Naive thymus-derived CD8-positive, alpha-beta T cell (primary cell): ENCODE measurements at regions not wholly inside any gene's neighbourhood (a gene's known extent, or its start where the extent isn't known, plus 50 kb on each side); places are given as distances from the start of the nearest gene placed in this dataset.
A peak's percentile ranks its signal among the peaks of the same experiment; 100 is the strongest.

Experiments used
- ATAC-seq, 2 donors: fragments of 150-1000 bp; cut with Tn5 transposase in 1 of 2; sonication (Bioruptor Pico), chemical (Tn5 transposase) in 1 of 2; 1 replicate in 1 of 2; 2 replicates in 1 of 2; pipeline ENCODE4 v1.10.0; 2021; ENCODE audit warnings: mild to moderate bottlenecking in 2 of 2, moderate library complexity in 2 of 2
- POLR2A ChIA-PET: fragments of 350-600 bp; sonication (Branson Sonifier 250); formaldehyde crosslinking; loops from one replicate; lab custom pipeline; 2021; ENCODE audit warnings: antibody characterized with exemption; lab: Charles Lee
- DNase-seq, 10 donors: peaks; one replicate each; pipeline versions ENCODE4 v3.0.0 to v3.0.0-alpha.2; 2020 to 2022
- H3K27ac Mint-ChIP-seq, 10 donors: one replicate each; pipeline ENCODE4 v1.8.0; 2020 to 2022; ENCODE audit warnings: mild to moderate bottlenecking in 10 of 10, mixed read lengths in 10 of 10, moderate library complexity in 4 of 10, inconsistent platforms in 1 of 10
- H3K27me3 Mint-ChIP-seq, 5 donors: one replicate each; pipeline ENCODE4 v1.8.0; 2021 to 2022; ENCODE audit warnings: mixed read lengths in 5 of 5
- H3K36me3 Mint-ChIP-seq, 3 donors: one replicate each; pipeline ENCODE4 v1.8.0; 2020 to 2022; ENCODE audit warnings: mixed read lengths in 3 of 3, mild to moderate bottlenecking in 2 of 3, inconsistent platforms in 1 of 3
- H3K4me1 Mint-ChIP-seq, 4 donors: one replicate each; pipeline ENCODE4 v1.8.0; 2021 to 2022; ENCODE audit warnings: mixed read lengths in 4 of 4
- H3K4me3 Mint-ChIP-seq, 10 donors: one replicate each; pipeline ENCODE4 v1.8.0; 2020 to 2022; ENCODE audit warnings: mild to moderate bottlenecking in 10 of 10, mixed read lengths in 10 of 10, moderate library complexity in 6 of 10, inconsistent platforms in 1 of 10
- H3K9me3 Mint-ChIP-seq, 9 donors: one replicate each; pipeline ENCODE4 v1.8.0; 2020 to 2022; ENCODE audit warnings: mixed read lengths in 9 of 9, mild to moderate bottlenecking in 3 of 9, inconsistent platforms in 1 of 9, moderate library complexity in 1 of 9

DNA sequence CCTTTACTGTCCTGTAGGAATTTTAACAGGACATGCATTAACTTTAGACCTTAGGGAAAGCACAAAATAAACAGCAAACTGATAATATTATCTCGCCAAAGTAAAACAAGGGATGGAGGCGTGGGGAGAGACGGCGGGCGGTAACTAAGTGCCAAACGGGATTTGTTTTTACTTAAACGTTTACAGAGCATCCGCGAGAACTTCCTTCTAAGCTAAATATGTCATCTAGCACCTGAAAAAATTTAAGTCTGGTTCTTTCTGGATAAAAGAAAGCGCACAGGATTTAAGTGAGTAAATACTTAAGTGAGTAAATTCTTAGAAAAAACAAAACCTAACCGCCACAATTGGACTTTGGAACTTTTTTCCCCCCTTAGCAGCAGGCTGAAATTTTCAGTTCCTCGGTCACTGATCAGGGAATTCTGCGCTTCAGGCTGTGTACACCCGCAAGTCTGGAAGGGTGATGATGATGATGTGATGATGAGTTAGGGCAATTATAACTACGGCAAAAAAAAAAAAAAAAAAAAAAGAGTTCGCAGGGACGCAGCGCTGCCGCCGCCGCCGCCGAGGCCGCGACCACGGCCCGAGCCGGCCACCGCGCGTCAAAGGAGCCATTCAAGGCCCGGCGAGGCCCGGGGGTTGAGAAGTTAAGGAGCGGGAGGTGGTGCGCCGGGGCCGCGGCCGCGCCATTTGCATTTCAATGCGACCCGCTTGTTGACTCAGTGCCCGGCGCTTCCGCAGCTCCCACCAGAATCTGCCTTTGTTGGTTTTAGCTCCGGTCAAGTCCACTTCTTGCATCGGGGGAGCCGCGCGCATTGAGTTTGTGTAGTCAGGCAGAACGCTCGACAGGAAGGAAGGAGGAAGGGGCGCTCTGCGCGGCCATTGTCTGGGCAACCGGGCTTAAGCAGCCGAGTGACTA, 108.8 kb downstream of the SPRY1 start:
- Mint-ChIP-seq H3K9me3 (peaks cover 0 to 3% (median 0%) of the 10 kb centered on the region in 9 donors), H3K4me3 (peak overlapping the region; percentile 81 to 98 (median 91)), H3K36me3 (peaks cover 0 to 3% (median 0%) of the 10 kb centered on the region in 3 donors), H3K4me1 (peaks cover 6 to 22% (median 10%) of the 10 kb centered on the region in 4 donors), H3K27ac (peak overlapping the region in 8 of 10 donors; percentile 52 to 90 (median 67)), H3K27me3 (peaks cover 0 to 25% (median 11%) of the 10 kb centered on the region in 5 donors)
- DNase-seq (peak in 6 of 10 donors; percentile 5 to 23 (median 10)), ATAC-seq (peak; percentile 36 to 74)
- POLR2A ChIA-PET = no interaction called here

DNA sequence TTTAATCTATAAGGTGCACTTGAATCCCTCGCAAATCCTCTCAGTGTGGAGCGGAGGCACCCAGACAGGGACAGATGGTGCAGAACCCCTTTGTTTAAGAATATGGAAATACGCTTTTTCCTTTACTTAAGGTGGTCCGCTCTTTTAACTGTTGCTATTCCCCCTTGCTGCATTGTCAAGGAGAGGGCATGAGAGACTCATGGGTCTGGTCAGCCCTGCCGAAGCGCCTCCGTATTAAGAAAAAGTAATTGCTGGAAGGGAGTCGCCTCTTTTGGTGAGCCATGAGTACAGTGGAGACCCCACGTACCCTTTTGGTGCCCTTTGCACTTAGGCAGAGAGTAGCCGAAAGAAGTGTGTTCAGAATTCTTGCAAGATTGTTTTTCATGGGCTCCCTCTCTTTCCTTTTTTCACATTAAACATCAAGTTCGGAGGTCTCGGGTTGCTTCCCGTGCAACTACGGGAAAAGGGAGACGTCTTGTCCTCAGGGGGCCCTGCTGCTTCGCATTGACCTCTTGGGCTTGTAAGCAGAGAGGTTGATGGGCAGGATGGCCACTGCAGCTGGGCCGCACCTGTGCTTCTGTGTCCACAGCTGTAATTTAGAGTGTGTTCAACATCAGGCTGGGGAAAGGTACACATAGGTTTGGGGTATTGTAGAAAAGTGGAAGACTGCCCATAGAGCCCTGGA, 109.6 kb downstream of the SPRY1 start:
- H3K9me3 Mint-ChIP-seq = peaks cover 0 to 1% (median 0%) of the 10 kb centered on the region in 9 donors
- no peaks in the 10 kb centered on the region for H3K36me3 Mint-ChIP-seq
- no peak for DNase-seq
- peak overlapping the region in 5 of 10 donors; percentile 52 to 90 (median 83) for H3K27ac Mint-ChIP-seq
- POLR2A ChIA-PET = no interaction called here
- peaks cover 0 to 19% (median 11%) of the 10 kb centered on the region in 5 donors for H3K27me3 Mint-ChIP-seq
- peak overlapping the region; percentile 81 to 98 (median 91) for H3K4me3 Mint-ChIP-seq
- peaks cover 6 to 22% (median 10%) of the 10 kb centered on the region in 4 donors for H3K4me1 Mint-ChIP-seq
- no peak for ATAC-seq

DNA sequence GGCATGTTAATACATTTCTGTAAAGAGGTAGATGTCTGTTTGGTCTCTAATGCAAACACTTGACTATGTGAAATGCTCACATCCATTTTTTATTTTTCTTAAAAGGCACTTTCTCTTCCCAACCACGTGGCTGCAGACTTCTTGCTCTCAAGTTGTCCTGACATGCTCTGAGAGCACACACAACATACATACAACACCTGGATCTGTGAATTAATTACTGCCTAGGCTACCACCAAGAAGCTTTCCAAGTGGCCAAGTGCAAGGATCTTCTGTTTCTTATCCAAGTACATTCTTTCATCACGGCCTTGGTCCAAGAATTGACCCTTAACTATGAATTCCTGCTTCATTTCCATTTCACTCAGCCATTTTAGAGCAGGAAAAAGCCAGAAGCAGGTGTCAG, 110.8 kb downstream of the SPRY1 start:
- Mint-ChIP-seq H3K27ac (no peak overlapping the region), H3K36me3 (no peaks in the 10 kb centered on the region), H3K27me3 (peaks cover 0 to 18% (median 11%) of the 10 kb centered on the region in 5 donors), H3K4me3 (no peak overlapping the region), H3K9me3 (no peaks in the 10 kb centered on the region), H3K4me1 (peaks cover 6 to 22% (median 10%) of the 10 kb centered on the region in 4 donors)
- ATAC-seq (no peak), DNase-seq (no peak)
- POLR2A ChIA-PET = no interaction called here

DNA sequence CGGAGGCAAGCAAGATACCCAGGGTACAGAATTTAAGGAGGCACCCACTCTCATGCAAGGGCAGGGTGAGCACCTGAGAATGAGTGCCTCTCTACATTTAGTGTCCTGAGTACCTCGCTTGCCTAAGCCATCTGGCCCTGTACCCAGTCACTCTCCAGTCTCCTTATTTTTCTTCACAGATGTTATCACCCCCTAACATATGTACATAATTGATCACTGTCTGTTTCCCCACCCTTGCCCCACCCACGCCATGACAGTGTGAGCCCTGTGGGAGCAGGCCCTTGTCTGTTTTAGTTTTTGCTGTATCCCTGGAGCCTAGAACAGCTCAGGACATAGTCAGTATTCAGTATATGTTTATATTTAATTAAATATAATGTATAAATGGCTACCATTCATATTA, 113.6 kb downstream of the SPRY1 start:
- no peaks in the 10 kb centered on the region for H3K36me3 Mint-ChIP-seq
- ATAC-seq (no peak), DNase-seq (no peak)
- peaks cover 0 to 3% (median 0%) of the 10 kb centered on the region in 9 donors for H3K9me3 Mint-ChIP-seq
- H3K27ac Mint-ChIP-seq = no peak overlapping the region
- POLR2A ChIA-PET = no interaction called here
- H3K4me1 Mint-ChIP-seq = peaks cover 5 to 17% (median 6%) of the 10 kb centered on the region in 4 donors
- H3K4me3 Mint-ChIP-seq = no peak overlapping the region
- H3K27me3 Mint-ChIP-seq = peaks cover 0 to 7% (median 3%) of the 10 kb centered on the region in 5 donors

DNA sequence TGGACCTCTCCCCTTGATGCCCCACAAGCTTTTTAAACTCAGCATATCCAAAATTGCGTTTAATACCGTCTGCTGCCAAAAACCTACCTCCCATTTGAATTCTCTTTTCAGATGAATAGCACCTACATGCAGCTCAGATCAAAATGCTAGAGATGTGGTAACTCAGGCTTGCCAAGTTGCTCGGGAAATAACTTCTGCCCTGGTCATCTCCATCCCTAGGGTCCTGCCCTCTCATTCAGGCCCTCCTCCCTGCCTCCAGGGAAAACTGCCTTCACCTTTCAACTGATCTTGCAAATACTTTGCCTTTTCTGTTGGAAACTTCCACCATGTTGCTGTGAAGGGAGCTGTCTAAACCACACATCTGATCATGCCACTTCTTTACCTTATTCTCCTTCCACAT, 114.1 kb downstream of the SPRY1 start:
- ATAC-seq (no peak), DNase-seq (no peak)
- Mint-ChIP-seq H3K27me3 (peaks cover 0 to 6% (median 2%) of the 10 kb centered on the region in 5 donors), H3K4me1 (peaks cover 2 to 15% (median 3%) of the 10 kb centered on the region in 4 donors), H3K27ac (peak overlapping the region in 1 of 10 donors; percentile 59), H3K4me3 (no peak overlapping the region), H3K9me3 (peaks cover 0 to 3% (median 0%) of the 10 kb centered on the region in 9 donors), H3K36me3 (no peaks in the 10 kb centered on the region)
- POLR2A ChIA-PET = no interaction called here

GRCh38 chr4:123516576-123516975, 120.0 kb downstream of the SPRY1 start:
- H3K4me1 Mint-ChIP-seq = no peaks in the 10 kb centered on the region
- H3K4me3 Mint-ChIP-seq = no peak overlapping the region
- DNase-seq (no peak), ATAC-seq (no peak)
- POLR2A ChIA-PET = no interaction called here
- H3K36me3 Mint-ChIP-seq = no peaks in the 10 kb centered on the region
- H3K27ac Mint-ChIP-seq = no peak overlapping the region
- peaks cover 0 to 3% (median 0%) of the 10 kb centered on the region in 9 donors for H3K9me3 Mint-ChIP-seq
- H3K27me3 Mint-ChIP-seq = peaks cover 0 to 2% (median 0%) of the 10 kb centered on the region in 5 donors

DNA sequence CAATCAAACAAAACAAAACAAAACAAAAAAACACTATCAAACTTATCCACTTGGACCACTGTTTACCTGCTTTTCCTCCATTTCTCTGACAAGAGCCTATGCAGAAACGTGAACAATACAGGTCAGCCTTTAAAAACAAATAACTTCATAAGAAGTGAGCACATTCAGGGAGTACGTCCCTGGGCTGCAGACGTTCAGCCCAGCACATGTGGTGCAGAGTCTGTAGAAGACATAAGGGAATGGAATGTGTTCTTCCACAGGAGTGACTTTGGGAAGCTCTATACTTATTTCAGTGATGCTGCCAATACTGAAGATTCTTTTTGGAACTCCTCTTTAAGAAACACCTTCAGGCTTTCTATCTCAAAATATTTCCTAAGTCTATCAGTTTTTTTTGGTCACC, 120.6 kb downstream of the SPRY1 start:
- H3K4me3 Mint-ChIP-seq = no peak overlapping the region
- no peak overlapping the region for H3K27ac Mint-ChIP-seq
- DNase-seq (no peak), ATAC-seq (no peak)
- POLR2A ChIA-PET = no interaction called here
- H3K27me3 Mint-ChIP-seq = peaks cover 0 to 2% (median 0%) of the 10 kb centered on the region in 5 donors
- no peaks in the 10 kb centered on the region for H3K4me1 Mint-ChIP-seq
- H3K9me3 Mint-ChIP-seq = peaks cover 0 to 3% (median 0%) of the 10 kb centered on the region in 9 donors
- H3K36me3 Mint-ChIP-seq = no peaks in the 10 kb centered on the region

DNA sequence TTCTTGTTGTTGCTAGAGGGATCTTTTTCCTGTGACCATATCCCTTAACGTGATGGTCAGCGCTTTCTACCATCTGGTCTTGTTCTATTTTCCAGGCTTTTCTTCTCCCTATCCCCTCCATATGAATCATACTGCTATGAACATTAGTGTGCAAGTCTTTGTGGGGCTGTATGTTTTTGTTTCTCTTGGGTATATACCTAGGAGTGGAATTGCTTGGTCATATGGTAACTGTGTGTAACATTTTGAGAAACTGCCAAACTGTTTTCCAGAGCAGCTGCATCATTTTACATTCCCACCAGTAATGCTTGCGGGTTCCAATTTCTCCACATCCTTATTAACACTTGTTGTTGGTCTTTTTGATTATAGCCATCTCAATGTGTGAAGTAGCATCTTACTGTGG, 121.4 kb downstream of the SPRY1 start:
- Mint-ChIP-seq H3K4me1 (no peaks in the 10 kb centered on the region), H3K27me3 (no peaks in the 10 kb centered on the region), H3K27ac (no peak overlapping the region), H3K9me3 (no peaks in the 10 kb centered on the region), H3K4me3 (no peak overlapping the region), H3K36me3 (no peaks in the 10 kb centered on the region)
- DNase-seq (no peak), ATAC-seq (no peak)
- POLR2A ChIA-PET = no interaction called here

DNA sequence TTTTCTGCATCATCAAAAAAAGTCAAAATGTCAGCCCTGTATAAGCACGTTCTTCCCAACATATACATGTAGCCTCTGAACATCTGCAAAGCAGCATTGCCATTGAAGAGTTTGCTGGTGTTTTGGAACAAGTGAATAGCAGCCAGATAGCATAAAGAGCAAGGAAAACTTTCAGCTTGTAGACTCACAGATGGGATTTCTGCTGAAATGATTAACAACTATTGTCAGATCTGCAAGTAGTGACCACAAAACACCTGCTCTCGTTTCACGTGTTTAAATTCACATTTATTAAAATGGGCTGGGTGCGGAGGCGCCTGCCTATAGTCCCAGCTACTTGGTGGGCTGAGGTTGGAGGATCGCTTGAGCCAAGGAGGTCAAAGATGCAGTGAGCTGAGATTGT, 123.7 kb downstream of the SPRY1 start:
- Mint-ChIP-seq H3K4me3 (no peak overlapping the region), H3K36me3 (no peaks in the 10 kb centered on the region), H3K4me1 (no peaks in the 10 kb centered on the region), H3K27me3 (no peaks in the 10 kb centered on the region), H3K27ac (no peak overlapping the region), H3K9me3 (no peaks in the 10 kb centered on the region)
- no peak for ATAC-seq
- DNase-seq = no peak
- POLR2A ChIA-PET = no interaction called here

- no peaks in the 10 kb centered on the region for H3K9me3 Mint-ChIP-seq
- no peak overlapping the region for H3K27ac Mint-ChIP-seq
- DNase-seq = no peak
- no peak for ATAC-seq
- no peaks in the 10 kb centered on the region for H3K4me1 Mint-ChIP-seq
- H3K4me3 Mint-ChIP-seq = no peak overlapping the region
- POLR2A ChIA-PET = no interaction called here
- no peaks in the 10 kb centered on the region for H3K36me3 Mint-ChIP-seq
- peaks cover 0 to 3% (median 0%) of the 10 kb centered on the region in 5 donors for H3K27me3 Mint-ChIP-seq
Observed at GRCh38 chr4:123522081-123522480, 125.5 kb downstream of the SPRY1 start.

DNA sequence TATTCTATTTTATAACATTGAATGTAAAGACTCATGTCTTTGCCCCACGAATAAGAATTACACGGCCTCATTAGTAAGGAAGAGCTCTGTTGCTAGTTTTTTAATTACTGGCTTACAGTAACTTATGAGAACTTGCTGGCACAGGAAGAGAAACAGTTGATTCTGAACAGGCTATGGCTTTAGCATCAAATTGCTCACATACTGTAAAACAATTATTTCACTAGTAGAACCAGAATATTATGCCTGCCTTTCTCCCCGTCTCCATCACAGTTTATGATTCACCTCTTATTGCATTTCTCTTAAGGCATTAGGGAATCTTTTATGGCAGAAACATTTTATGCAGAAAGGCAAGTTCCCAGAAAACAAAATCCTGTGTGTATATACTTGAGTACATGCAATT, 126.1 kb downstream of the SPRY1 start:
- no peaks in the 10 kb centered on the region for H3K36me3 Mint-ChIP-seq
- H3K4me3 Mint-ChIP-seq = no peak overlapping the region
- no peak overlapping the region for H3K27ac Mint-ChIP-seq
- POLR2A ChIA-PET = no interaction called here
- H3K9me3 Mint-ChIP-seq = no peaks in the 10 kb centered on the region
- DNase-seq (no peak), ATAC-seq (no peak)
- no peaks in the 10 kb centered on the region for H3K4me1 Mint-ChIP-seq
- peaks cover 0 to 3% (median 0%) of the 10 kb centered on the region in 5 donors for H3K27me3 Mint-ChIP-seq

DNA sequence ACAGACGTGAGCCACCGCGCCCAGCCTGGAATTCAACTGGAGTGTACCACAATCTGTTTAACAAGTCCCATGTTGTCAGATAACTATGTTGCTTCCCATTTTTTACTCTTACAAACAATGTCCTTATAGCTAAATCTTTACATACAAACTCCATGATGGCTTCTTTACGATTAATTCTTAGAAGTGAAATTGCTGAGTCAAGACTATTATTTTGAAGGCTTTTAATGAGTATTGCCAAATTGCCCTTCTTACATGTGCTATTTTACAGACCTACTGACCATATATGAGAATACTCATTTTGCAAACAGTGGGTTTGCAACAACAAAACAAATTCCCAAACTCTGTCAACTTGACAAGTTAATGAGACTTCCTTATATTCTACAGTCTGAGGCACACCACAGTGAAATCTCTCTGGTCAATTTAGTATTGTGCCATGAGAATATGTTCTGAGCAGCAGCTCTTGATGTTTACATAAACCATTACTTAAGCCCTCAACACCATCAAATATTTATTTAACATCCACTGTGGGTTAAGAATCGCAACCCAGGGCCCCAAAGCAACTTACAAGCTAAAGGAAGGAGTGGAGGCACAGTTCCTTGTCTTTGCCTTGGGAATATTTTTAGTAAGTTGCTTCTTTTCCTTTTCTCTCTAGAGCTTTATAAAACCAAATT, 128.5 kb downstream of the SPRY1 start:
- ATAC-seq (no peak), DNase-seq (no peak)
- Mint-ChIP-seq H3K36me3 (no peaks in the 10 kb centered on the region), H3K27ac (no peak overlapping the region), H3K4me1 (no peaks in the 10 kb centered on the region), H3K9me3 (no peaks in the 10 kb centered on the region), H3K4me3 (no peak overlapping the region), H3K27me3 (peaks cover 0 to 3% (median 0%) of the 10 kb centered on the region in 5 donors)
- POLR2A ChIA-PET = no interaction called here
